ENCODE measurements at regions not wholly inside any gene's neighbourhood (a gene's known extent, or its start where the extent isn't known, plus 50 kb on each side); places are given as distances from the start of the nearest gene placed in this dataset.
"Not testable (repeated sequence)": the region's sequence is repeated elsewhere in the genome, so short reads cannot be mapped to it uniquely, and the experiment has no call there.

DNA sequence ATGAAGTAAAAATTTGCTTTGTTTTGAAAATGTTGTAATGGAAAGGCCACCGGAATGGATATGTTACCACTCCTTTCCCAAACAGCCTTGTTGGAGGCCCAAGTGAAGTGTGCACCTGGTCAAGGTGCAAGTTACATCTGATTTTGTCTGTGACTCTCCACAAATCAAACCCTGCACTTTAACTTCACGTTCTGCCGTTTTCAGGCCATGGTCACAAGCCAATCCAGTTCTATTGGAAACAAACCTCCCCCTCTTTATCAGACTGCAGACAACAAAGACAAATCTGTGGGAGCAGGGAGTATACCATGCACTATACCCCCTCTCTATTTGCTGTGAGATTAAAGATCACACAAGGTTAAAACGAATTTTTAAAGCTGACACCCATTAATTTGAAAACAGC, 155.6 kb upstream of the RFC3 start:
- no TSS peak for BruUV-seq (replicated peaks)
- no peaks in the 10 kb centered on the region for H3K9me3 ChIP-seq (ENCODE audit: low read depth, low read length, poor library complexity, severe bottlenecking)
- ChIA-PET CTCF (no interaction called here), POLR2A (ENCODE audit: low non-redundant PET) (no interaction called here)
- no peak for DNase-seq (ENCODE audit: low spot score)
- H3K36me3 ChIP-seq (ENCODE audit: insufficient read depth, low read length, poor library complexity, severe bottlenecking), result no peaks in the 10 kb centered on the region
- no peak for TF ChIP-seq CTCF (conservative IDR thresholded peaks at IDR 0.05; ENCODE audit: low read depth, low read length)
- no peak for TF ChIP-seq EZH2 (IDR thresholded peaks at IDR 0.05; ENCODE audit: borderline replicate concordance, low read depth, low read length, poor library complexity, severe bottlenecking)
- H3K4me1 ChIP-seq (ENCODE audit: insufficient read depth, low read length, poor library complexity, severe bottlenecking), result no peaks in the 10 kb centered on the region
- intact Hi-C loops (cut with micrococcal nuclease; ENCODE audit: unreplicated experiment), result no loop called here
- H3K4me3 ChIP-seq (ENCODE audit: low read depth, low read length, poor library complexity, severe bottlenecking), result no peak overlapping the region
- H3K27ac ChIP-seq (ENCODE audit: low read depth, low read length, poor library complexity, severe bottlenecking), result no peak overlapping the region
- no peaks in the 10 kb centered on the region for H3K27me3 ChIP-seq (replicated peaks; ENCODE audit: insufficient read depth, low read depth, low read length, poor library complexity)

DNA sequence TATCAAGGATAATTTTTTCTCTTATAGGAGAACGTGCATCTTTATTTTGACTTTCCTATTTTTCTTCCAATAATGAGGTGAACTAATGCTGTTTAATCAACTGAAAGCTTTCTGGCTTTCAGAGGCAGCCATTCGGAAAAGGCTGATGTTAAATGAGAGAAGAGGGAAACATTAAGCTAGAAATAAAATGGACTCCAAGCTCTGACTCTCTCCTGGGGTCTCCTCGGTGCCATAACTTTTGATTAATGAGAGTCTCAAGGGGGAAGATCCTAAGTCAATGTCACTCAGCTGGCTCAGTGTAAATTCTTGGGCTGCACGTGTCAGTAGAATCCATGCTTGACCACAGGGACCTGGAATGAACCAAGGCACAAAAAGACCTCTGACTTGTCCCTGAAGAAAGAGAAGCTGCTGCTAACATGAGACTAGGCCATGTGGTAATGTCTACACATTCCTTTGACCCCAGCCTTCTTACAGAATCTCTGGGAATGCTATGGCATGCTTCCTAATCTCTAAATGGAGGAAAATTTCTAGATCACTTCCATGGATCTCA, 152.2 kb upstream of the RFC3 start:
- BruUV-seq (replicated peaks), result no TSS peak
- no peaks in the 10 kb centered on the region for H3K4me1 ChIP-seq (ENCODE audit: insufficient read depth, low read length, poor library complexity, severe bottlenecking)
- H3K27ac ChIP-seq (ENCODE audit: low read depth, low read length, poor library complexity, severe bottlenecking), result no peak overlapping the region
- H3K36me3 ChIP-seq (ENCODE audit: insufficient read depth, low read length, poor library complexity, severe bottlenecking), result no peaks in the 10 kb centered on the region
- TF ChIP-seq EZH2 (IDR thresholded peaks at IDR 0.05; ENCODE audit: borderline replicate concordance, low read depth, low read length, poor library complexity, severe bottlenecking) (no peak), CTCF (conservative IDR thresholded peaks at IDR 0.05; ENCODE audit: low read depth, low read length) (no peak)
- intact Hi-C loops (cut with micrococcal nuclease; ENCODE audit: unreplicated experiment), result no loop called here
- no peaks in the 10 kb centered on the region for H3K27me3 ChIP-seq (replicated peaks; ENCODE audit: insufficient read depth, low read depth, low read length, poor library complexity)
- ChIA-PET CTCF (no interaction called here), POLR2A (ENCODE audit: low non-redundant PET) (no interaction called here)
- no peak for DNase-seq (ENCODE audit: low spot score)
- H3K4me3 ChIP-seq (ENCODE audit: low read depth, low read length, poor library complexity, severe bottlenecking), result no peak overlapping the region
- H3K9me3 ChIP-seq (ENCODE audit: low read depth, low read length, poor library complexity, severe bottlenecking), result no peaks in the 10 kb centered on the region

- no peaks in the 10 kb centered on the region for H3K4me1 ChIP-seq (ENCODE audit: insufficient read depth, low read length, poor library complexity, severe bottlenecking)
- DNase-seq (ENCODE audit: low spot score), result no peak
Observed at GRCh38 chr13:33671560-33671959, 146.4 kb upstream of the RFC3 start.

DNA sequence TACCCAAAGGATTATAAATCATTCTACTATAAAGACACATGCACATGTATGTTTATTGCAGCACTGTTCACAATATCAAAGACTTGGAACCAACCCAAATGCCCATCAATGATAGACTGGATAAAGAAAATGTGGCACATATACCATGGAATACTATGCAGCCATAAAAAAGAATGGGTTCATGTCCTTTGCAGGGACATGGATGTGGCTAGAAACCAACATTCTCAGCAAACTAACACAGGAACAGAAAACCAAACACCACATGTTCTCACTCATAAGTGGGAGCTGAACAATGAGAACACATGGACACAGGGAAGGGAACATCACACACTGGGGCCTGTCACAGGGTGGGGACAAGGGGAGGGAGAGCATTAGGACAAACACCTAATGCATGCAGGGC, 145.9 kb upstream of the RFC3 start:
- CTCF ChIA-PET; H3K4me3 ChIP-seq (ENCODE audit: low read depth, low read length, poor library complexity, severe bottlenecking); H3K9me3 ChIP-seq (ENCODE audit: low read depth, low read length, poor library complexity, severe bottlenecking); H3K36me3 ChIP-seq (ENCODE audit: insufficient read depth, low read length, poor library complexity, severe bottlenecking); DNase-seq (ENCODE audit: low spot score); intact Hi-C loops (cut with micrococcal nuclease; ENCODE audit: unreplicated experiment); H3K4me1 ChIP-seq (ENCODE audit: insufficient read depth, low read length, poor library complexity, severe bottlenecking); H3K27ac ChIP-seq (ENCODE audit: low read depth, low read length, poor library complexity, severe bottlenecking); H3K27me3 ChIP-seq (replicated peaks; ENCODE audit: insufficient read depth, low read depth, low read length, poor library complexity); POLR2A ChIA-PET (ENCODE audit: low non-redundant PET); BruUV-seq (replicated peaks): not testable (repeated sequence)

More at GRCh38 chr13:33671560-33671959, 146.4 kb upstream of the RFC3 start:
- Histone ChIP-seq H3K27ac (ENCODE audit: low read depth, low read length, poor library complexity, severe bottlenecking) (no peak overlapping the region), H3K9me3 (ENCODE audit: low read depth, low read length, poor library complexity, severe bottlenecking) (no peaks in the 10 kb centered on the region), H3K36me3 (ENCODE audit: insufficient read depth, low read length, poor library complexity, severe bottlenecking) (no peaks in the 10 kb centered on the region), H3K27me3 (replicated peaks; ENCODE audit: insufficient read depth, low read depth, low read length, poor library complexity) (no peaks in the 10 kb centered on the region), H3K4me3 (ENCODE audit: low read depth, low read length, poor library complexity, severe bottlenecking) (no peak overlapping the region)
- intact Hi-C loops (cut with micrococcal nuclease; ENCODE audit: unreplicated experiment), result no loop called here
- TF ChIP-seq CTCF (conservative IDR thresholded peaks at IDR 0.05; ENCODE audit: low read depth, low read length) (no peak), EZH2 (IDR thresholded peaks at IDR 0.05; ENCODE audit: borderline replicate concordance, low read depth, low read length, poor library complexity, severe bottlenecking) (no peak)
- ChIA-PET CTCF (no interaction called here), POLR2A (ENCODE audit: low non-redundant PET) (no interaction called here)
- BruUV-seq (replicated peaks), result no TSS peak
